Chondrocyte (in vitro differentiated cells): ENCODE measurements at regions not wholly inside any gene's neighbourhood (a gene's known extent, or its start where the extent isn't known, plus 50 kb on each side); places are given as distances from the start of the nearest gene placed in this dataset.

Experiments
- DNase-seq: peaks from one replicate; pipeline ENCODE4 v3.0.0; 2021; ENCODE audit warnings: mixed read lengths, low spot score
- H3K27ac Mint-ChIP-seq: one replicate; pipeline ENCODE4 v1.8.0; 2021; ENCODE audit warnings: mild to moderate bottlenecking, moderate library complexity, mixed read lengths; ENCODE audit not compliant: unreplicated experiment
- H3K27me3 Mint-ChIP-seq: 2 replicates; pipeline ENCODE4 v1.8.0; 2021; ENCODE audit warnings: low read depth, mixed read lengths
- H3K36me3 Mint-ChIP-seq: 2 replicates; pipeline ENCODE4 v1.8.0; 2021; ENCODE audit warnings: low read depth, mixed read lengths
- H3K4me1 Mint-ChIP-seq: 2 replicates; pipeline ENCODE4 v1.8.0; 2021; ENCODE audit warnings: low read depth, mild to moderate bottlenecking, mixed read lengths
- H3K4me3 Mint-ChIP-seq: one replicate; pipeline ENCODE4 v1.8.0; 2021; ENCODE audit warnings: mild to moderate bottlenecking, moderate library complexity, mixed read lengths; ENCODE audit not compliant: unreplicated experiment
- H3K9me3 Mint-ChIP-seq: 2 replicates; pipeline ENCODE4 v1.8.0; 2021; ENCODE audit warnings: low read depth, mixed read lengths
- TF ChIP-seq, protein P1 (sequence below): fragments of 200-600 bp; sonication (generic); IDR thresholded peaks from 2 replicates; pipeline ENCODE4 v1.5.0; 2021; ENCODE audit warnings: antibody characterized with exemption, mild to moderate bottlenecking, moderate library complexity

DNA sequence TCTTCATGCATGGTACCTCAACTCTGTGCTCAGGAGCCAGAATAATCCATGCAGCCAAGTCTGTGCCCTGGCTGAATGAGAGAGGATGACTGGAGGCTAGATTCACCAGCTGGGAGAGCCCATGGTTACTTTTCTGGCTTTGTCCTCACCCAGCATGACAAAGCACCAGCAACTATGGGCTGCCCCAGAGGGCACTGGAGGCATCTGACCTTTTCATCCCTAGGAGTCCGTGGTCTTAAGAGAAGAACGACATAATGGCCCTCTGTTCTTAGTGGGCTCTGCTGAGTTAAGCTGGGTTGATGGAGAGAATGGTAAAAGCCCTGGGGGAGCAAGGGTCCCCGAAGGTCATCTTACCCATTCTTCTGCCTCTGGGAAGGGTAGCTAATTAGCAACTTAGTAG, 54.6 kb upstream of the TNP1 start:
- Mint-ChIP-seq H3K27ac (no peak overlapping the region), H3K9me3 (no peaks in the 10 kb centered on the region), H3K36me3 (no peaks in the 10 kb centered on the region), H3K4me3 (no peak overlapping the region), H3K27me3 (no peaks in the 10 kb centered on the region), H3K4me1 (peaks cover 15% of the 10 kb centered on the region)
- TF ChIP-seq, protein P1, sequence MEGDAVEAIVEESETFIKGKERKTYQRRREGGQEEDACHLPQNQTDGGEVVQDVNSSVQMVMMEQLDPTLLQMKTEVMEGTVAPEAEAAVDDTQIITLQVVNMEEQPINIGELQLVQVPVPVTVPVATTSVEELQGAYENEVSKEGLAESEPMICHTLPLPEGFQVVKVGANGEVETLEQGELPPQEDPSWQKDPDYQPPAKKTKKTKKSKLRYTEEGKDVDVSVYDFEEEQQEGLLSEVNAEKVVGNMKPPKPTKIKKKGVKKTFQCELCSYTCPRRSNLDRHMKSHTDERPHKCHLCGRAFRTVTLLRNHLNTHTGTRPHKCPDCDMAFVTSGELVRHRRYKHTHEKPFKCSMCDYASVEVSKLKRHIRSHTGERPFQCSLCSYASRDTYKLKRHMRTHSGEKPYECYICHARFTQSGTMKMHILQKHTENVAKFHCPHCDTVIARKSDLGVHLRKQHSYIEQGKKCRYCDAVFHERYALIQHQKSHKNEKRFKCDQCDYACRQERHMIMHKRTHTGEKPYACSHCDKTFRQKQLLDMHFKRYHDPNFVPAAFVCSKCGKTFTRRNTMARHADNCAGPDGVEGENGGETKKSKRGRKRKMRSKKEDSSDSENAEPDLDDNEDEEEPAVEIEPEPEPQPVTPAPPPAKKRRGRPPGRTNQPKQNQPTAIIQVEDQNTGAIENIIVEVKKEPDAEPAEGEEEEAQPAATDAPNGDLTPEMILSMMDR, result no peak
- no peak for DNase-seq

DNA sequence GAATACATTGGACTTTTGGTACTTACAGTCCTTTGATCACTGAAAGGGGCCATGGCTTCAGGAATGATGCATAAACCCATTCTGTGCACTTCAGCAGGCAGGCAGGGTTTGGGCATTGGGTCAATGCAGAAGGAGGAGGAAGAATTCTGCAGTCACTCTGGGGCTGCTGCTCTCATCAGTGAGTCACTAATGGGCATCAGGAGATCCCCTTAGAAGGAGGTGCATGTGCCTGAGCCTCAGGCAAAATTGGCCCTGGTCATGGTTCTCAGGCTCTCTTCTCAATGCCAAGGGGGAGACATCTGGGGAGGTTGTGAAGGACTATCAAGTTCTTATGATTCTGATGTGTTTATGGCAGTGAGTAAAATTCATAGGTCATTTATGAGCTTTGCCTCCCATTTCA, 52.0 kb upstream of the TNP1 start:
- no peak overlapping the region for H3K27ac Mint-ChIP-seq
- H3K27me3 Mint-ChIP-seq, result no peaks in the 10 kb centered on the region
- no peaks in the 10 kb centered on the region for H3K36me3 Mint-ChIP-seq
- no peak for DNase-seq
- no peak overlapping the region for H3K4me3 Mint-ChIP-seq
- no peaks in the 10 kb centered on the region for H3K9me3 Mint-ChIP-seq
- H3K4me1 Mint-ChIP-seq, result peaks cover 3% of the 10 kb centered on the region
- TF ChIP-seq, protein P1, result no peak

DNA sequence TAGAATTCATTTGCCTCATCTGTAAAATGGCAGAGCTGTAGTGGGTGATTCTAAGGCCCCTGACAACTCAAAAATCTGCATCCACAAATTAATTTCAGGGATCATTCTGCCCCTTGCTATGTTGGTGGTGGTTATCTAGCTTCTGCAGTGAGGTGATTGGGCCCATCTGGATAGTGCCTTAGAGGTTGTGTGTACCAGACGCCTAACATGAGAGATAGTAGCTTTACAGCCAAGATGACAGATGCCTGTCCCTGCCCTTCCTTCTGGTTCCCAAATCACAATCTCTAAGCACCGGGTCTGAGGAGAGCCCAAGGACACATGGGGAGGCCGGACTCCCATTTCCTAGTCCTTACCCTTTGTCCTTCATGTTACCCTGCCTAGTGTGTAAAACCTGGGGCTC, 51.1 kb upstream of the TNP1 start:
- no peaks in the 10 kb centered on the region for H3K9me3 Mint-ChIP-seq
- DNase-seq, result no peak
- TF ChIP-seq, protein P1, result no peak
- H3K4me1 Mint-ChIP-seq, result no peaks in the 10 kb centered on the region
- H3K27ac Mint-ChIP-seq, result no peak overlapping the region
- H3K27me3 Mint-ChIP-seq, result no peaks in the 10 kb centered on the region
- H3K36me3 Mint-ChIP-seq, result no peaks in the 10 kb centered on the region
- H3K4me3 Mint-ChIP-seq, result no peak overlapping the region

DNA sequence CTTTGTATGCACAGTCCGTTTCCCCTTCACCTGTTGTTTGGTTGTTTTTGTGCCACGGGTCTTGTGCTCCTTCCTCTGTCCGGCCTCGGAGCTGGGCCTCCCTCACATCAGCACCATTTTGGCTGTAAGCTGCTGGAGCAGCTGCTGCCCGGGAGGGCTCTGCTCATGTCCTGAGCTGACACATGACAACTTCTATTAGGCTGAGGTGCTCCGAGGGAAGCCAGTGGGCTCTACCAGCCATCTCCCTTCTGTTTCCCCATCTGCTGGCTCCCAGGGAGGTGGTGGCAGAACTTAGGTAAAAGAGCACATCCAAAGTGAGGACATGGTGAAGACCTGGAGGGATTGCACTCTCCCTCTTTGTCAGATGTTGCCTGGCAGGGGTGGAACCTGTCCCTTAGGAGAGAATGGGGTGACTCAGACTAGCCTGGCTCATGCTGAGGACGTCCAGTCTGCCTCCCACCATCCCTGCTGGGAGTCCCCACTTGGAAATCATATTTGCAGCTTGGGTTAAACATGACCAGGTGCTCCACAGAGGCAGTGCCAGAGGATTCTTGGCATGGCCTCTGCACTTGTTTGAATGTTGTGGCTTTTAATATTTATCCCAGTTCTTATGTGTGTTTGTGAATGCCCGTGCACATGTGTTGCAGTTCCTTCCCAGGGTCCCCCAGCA, 49.8 kb upstream of the TNP1 start:
- Mint-ChIP-seq H3K9me3 (no peaks in the 10 kb centered on the region), H3K27ac (no peak overlapping the region), H3K4me1 (no peaks in the 10 kb centered on the region), H3K27me3 (no peaks in the 10 kb centered on the region), H3K36me3 (no peaks in the 10 kb centered on the region), H3K4me3 (no peak overlapping the region)
- TF ChIP-seq, protein P1, result no peak
- no peak for DNase-seq
